Tibial artery (tissue), 4 donors: ENCODE measurements at regions not wholly inside any gene's neighbourhood (a gene's known extent, or its start where the extent isn't known, plus 50 kb on each side); places are given as distances from the start of the nearest gene placed in this dataset.

Experiments
- DNase-seq, 2 donors: peaks; one replicate each; pipeline ENCODE4 v3.0.0-alpha.2; 2019
- H3K27ac ChIP-seq, 2 donors: fragments of 200-600 bp; sonication (generic) in 1 of 2; 1 replicate in 1 of 2; 2 replicates in 1 of 2; pipeline ENCODE4 v1.5.1; 2018 to 2019; ENCODE audit warnings: mild to moderate bottlenecking in 1 of 2
- H3K27me3 ChIP-seq, 2 donors: fragments of 200-600 bp; sonication (generic) in 1 of 2; one replicate each; pipeline versions ENCODE4 v1.5.1 to v1.6.0; 2016 to 2019
- H3K36me3 ChIP-seq, 3 donors: fragments of 200-600 bp; sonication (generic) in 2 of 3; one replicate each; pipeline ENCODE4 v1.5.1; 2016 to 2019; ENCODE audit warnings: mild to moderate bottlenecking in 2 of 3
- H3K4me1 ChIP-seq, 4 donors: fragments of 200-600 bp; sonication (generic) in 2 of 4; 1 replicate in 3 of 4; 2 replicates in 1 of 4; pipeline ENCODE4 v1.5.1; 2016 to 2019
- H3K4me3 ChIP-seq, 2 donors: fragments of 200-600 bp; sonication (generic) in 1 of 2; 1 replicate in 1 of 2; 2 replicates in 1 of 2; pipeline ENCODE4 v1.5.1; 2018 to 2019; ENCODE audit warnings: mild to moderate bottlenecking in 2 of 2
- H3K9me3 ChIP-seq, 3 donors: fragments of 200-600 bp; sonication (generic) in 1 of 3; one replicate each; pipeline ENCODE4 v1.5.1; 2016 to 2019
- intact Hi-C: fragments of 100-400 bp; cut with DNase I; formaldehyde crosslinking; loops from one replicate; pipeline ENCODE4 v1.15.0; 2023; ENCODE audit warnings: low total_unique reads
- TF ChIP-seq, protein P1 (sequence below), 2 experiments: fragments of 200-600 bp in 1 of 2; fragments of 450-650 bp in 1 of 2; IDR thresholded peaks; one replicate each; pipeline ENCODE4 v1.5.1; 2017 to 2019; ENCODE audit warnings: antibody characterized with exemption in 2 of 2, mild to moderate bottlenecking in 1 of 2, moderate library complexity in 1 of 2

DNA sequence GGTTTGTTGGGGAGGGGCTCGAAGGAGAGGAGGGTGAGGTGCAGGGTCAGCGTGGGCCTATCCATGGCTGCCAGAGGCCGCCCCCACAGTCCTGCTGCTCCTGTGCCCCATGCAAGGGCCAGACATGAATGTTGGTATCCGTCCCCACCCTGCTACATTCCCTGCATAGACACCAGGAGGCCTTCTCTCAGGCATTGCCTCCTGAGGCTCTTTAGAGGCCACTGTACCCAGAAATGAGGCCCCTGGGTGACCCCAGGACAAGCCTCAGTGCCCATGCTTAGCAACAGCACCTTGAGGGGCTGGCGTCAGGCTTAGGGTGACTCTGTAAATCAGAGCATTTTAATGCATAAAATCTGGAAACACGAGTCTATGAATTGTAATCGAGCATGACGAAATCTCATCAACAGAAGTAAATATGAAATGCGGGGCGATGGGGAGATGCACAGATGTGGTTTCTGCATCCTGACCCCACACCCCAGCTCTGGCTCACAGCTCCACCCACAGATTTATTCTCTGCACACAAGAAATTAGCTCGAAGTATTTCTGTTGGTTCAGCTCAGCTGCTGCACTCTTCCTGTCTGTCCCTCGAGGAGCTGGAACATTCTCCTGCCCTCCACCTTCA is 124.0 kb upstream of the CSF3R start:
- Histone ChIP-seq H3K27ac (no peak overlapping the region), H3K27me3 (peaks cover 0 to 30% of the 10 kb centered on the region in 2 donors), H3K4me1 (no peaks in the 10 kb centered on the region)

DNA sequence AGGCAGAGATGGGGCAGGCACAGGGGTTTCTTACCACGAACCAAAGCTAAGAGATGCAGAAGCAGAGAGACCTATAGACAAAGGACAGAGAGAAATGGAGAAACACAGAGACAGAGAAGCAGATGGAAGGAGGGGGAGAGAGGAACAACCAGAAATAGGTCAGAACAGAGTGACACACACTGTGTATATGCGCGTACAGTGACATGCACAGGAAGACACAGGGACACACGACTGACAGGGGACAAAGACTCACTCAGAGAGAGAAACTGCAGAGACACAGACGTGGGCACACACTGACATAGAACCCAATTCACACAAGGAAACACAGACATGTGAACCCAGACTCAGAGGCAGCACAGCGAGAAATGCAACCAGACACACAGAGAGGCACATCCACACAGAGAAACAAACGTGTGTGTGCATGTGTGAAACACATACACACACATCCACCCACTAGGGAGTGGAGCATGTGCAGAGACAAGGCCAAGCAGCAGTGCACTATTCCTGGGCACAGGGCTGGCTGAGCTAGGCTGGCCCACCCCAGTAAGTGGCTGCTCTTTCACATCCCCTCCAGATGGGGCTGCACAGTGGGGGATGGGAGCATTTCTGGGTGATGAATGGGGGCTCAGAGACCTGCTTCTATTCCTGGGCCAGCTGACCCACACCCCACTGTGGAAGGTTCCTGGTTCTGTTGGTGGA is 123.4 kb upstream of the CSF3R start:
- Histone ChIP-seq H3K36me3 (no peaks in the 10 kb centered on the region), H3K27me3 (peaks cover 0 to 26% of the 10 kb centered on the region in 2 donors), H3K4me3 (no peak overlapping the region), H3K4me1 (no peaks in the 10 kb centered on the region), H3K27ac (no peak overlapping the region), H3K9me3 (no peaks in the 10 kb centered on the region)
- intact Hi-C loops = no loop called here
- TF ChIP-seq, protein P1, sequence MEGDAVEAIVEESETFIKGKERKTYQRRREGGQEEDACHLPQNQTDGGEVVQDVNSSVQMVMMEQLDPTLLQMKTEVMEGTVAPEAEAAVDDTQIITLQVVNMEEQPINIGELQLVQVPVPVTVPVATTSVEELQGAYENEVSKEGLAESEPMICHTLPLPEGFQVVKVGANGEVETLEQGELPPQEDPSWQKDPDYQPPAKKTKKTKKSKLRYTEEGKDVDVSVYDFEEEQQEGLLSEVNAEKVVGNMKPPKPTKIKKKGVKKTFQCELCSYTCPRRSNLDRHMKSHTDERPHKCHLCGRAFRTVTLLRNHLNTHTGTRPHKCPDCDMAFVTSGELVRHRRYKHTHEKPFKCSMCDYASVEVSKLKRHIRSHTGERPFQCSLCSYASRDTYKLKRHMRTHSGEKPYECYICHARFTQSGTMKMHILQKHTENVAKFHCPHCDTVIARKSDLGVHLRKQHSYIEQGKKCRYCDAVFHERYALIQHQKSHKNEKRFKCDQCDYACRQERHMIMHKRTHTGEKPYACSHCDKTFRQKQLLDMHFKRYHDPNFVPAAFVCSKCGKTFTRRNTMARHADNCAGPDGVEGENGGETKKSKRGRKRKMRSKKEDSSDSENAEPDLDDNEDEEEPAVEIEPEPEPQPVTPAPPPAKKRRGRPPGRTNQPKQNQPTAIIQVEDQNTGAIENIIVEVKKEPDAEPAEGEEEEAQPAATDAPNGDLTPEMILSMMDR (IDR thresholded peaks at IDR 0.05) = no peak
- no peak for DNase-seq

More for the DNA sequence above, 124.0 kb upstream of the CSF3R start:
- Histone ChIP-seq H3K9me3 (no peaks in the 10 kb centered on the region), H3K36me3 (no peaks in the 10 kb centered on the region), H3K4me3 (no peak overlapping the region)
- intact Hi-C loops = no loop called here
- TF ChIP-seq, protein P1 (IDR thresholded peaks at IDR 0.05) = no peak
- DNase-seq = no peak

DNA sequence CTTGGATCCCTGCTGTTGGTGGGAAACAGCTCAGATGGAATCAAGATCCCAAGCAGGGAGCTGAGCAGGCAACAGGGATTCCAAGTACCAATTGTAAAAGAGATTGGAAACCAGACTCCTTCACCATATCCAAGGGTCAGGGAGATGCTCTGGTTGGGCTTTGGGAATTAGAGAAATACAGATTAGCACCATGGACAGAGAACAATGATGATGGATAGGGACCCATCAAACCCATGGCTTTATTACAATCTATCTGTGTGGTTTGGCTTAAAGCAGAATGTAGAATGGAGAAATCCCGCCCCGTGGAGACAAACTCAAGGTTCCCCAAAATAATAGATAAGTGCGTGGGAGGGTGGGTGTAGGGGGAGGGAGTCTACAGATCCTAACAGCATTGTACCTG is 120.7 kb upstream of the CSF3R start:
- peaks cover 0 to 17% of the 10 kb centered on the region in 2 donors for H3K27me3 ChIP-seq
- no peak for DNase-seq
- intact Hi-C loops = no loop called here

DNA sequence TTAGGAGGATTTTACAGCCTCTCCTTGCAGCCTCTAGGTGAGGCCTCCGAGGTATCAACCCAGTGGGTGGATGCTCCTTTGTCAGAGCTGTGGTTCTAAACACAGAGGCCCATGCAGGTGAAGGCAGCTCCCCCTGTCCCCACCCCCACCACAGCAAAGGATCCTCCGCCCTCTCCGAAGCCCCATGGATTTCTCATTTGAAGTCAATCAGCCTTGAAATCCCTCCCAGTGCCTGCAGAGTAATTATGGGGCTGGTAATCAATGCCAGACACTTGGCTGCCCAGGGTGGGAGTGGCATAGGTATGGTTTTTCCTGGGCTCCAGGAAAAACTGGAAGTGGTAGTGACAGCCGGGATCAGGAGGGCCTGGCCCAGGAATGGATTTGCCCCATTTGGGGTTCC is 119.5 kb upstream of the CSF3R start:
- TF ChIP-seq, protein P1 (IDR thresholded peaks at IDR 0.05) = no peak
- intact Hi-C loops = no loop called here
- Histone ChIP-seq H3K9me3 (no peaks in the 10 kb centered on the region), H3K4me1 (no peaks in the 10 kb centered on the region), H3K27me3 (peaks cover 0 to 21% of the 10 kb centered on the region in 2 donors), H3K27ac (no peak overlapping the region), H3K4me3 (no peak overlapping the region), H3K36me3 (no peaks in the 10 kb centered on the region)
- no peak for DNase-seq

More for the DNA sequence above, 120.7 kb upstream of the CSF3R start:
- no peaks in the 10 kb centered on the region for H3K36me3 ChIP-seq
- no peaks in the 10 kb centered on the region for H3K4me1 ChIP-seq
- H3K9me3 ChIP-seq = no peaks in the 10 kb centered on the region
- no peak overlapping the region for H3K27ac ChIP-seq
- H3K4me3 ChIP-seq = no peak overlapping the region
- TF ChIP-seq, protein P1 (IDR thresholded peaks at IDR 0.05) = no peak

DNA sequence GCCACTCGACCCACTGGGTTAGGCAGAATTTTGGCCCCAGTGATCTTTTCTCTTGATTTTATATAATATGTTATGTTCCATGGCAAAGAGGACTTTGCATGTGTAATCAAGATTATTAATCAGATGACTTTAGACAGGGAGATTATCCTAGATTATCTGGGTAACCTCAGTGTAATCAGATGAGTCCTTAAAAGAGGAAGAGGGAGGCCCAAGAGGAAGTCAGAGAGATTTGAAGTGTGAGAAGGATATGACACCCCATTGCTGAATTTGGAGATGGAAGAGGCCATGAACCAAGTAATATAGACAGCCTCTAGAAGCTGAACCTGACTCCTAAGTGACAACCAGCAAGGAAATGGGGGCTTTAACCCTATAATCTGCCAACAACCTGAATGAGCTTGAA is 117.1 kb upstream of the CSF3R start:
- H3K27me3 ChIP-seq = peaks cover 0 to 39% of the 10 kb centered on the region in 2 donors
- TF ChIP-seq, protein P1 (IDR thresholded peaks at IDR 0.05) = no peak
- H3K9me3 ChIP-seq = no peaks in the 10 kb centered on the region
- no peak overlapping the region for H3K4me3 ChIP-seq
- H3K4me1 ChIP-seq = no peaks in the 10 kb centered on the region
- no peaks in the 10 kb centered on the region for H3K36me3 ChIP-seq
- DNase-seq = no peak
- intact Hi-C loops = no loop called here
- H3K27ac ChIP-seq = no peak overlapping the region
